Memory B cell (primary cell): ENCODE measurements at regions not wholly inside any gene's neighbourhood (a gene's known extent, or its start where the extent isn't known, plus 50 kb on each side); places are given as distances from the start of the nearest gene placed in this dataset.
"Not testable (repeated sequence)": the region's sequence is repeated elsewhere in the genome, so short reads cannot be mapped to it uniquely, and the experiment has no call there.

Source experiments
- ATAC-seq: fragments of 150-1000 bp; cut with Tn5 transposase; 2 replicates; pipeline ENCODE4 v1.10.0; 2021; ENCODE audit warnings: low read depth, mild to moderate bottlenecking, moderate library complexity
- DNase-seq, 2 donors: peaks; one replicate each; pipeline ENCODE4 v3.0.0; 2022; ENCODE audit warnings: low spot score in 2 of 2
- H3K27ac Mint-ChIP-seq: one replicate; pipeline ENCODE4 v1.8.0; 2022; ENCODE audit warnings: mild to moderate bottlenecking, moderate library complexity, mixed read lengths
- H3K27me3 Mint-ChIP-seq: one replicate; pipeline ENCODE4 v1.8.0; 2022; ENCODE audit warnings: mixed read lengths
- H3K36me3 Mint-ChIP-seq: one replicate; pipeline ENCODE4 v1.8.0; 2022; ENCODE audit warnings: mild to moderate bottlenecking, mixed read lengths
- H3K4me1 Mint-ChIP-seq: one replicate; pipeline ENCODE4 v1.8.0; 2022; ENCODE audit warnings: mixed read lengths
- H3K4me3 Mint-ChIP-seq: one replicate; pipeline ENCODE4 v1.8.0; 2022; ENCODE audit warnings: mild to moderate bottlenecking, moderate library complexity, mixed read lengths
- H3K9me3 Mint-ChIP-seq: one replicate; pipeline ENCODE4 v1.8.0; 2022; ENCODE audit warnings: mixed read lengths

DNA sequence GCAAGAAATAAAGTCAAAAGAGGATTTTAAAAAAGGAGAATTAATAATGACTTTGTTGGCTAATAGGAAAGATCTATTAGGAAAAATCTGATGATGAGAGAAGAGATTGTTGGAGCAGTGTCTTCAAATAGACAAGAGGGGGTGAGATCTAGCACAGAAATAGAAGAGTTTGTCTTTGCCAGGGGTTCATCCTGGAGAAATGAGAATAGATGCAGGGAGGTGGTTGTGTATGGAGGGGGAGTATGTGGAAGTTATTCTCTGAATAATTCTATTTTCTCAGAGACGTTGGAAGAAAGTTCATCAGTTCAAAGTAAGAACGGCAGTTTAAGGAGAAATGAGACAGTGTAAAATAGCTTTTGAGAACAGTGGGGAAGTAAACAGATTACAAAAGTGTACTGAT, 161.3 kb downstream of the TM2D1 start:
- Mint-ChIP-seq H3K4me3 (no peak overlapping the region), H3K4me1 (no peaks in the 10 kb centered on the region), H3K36me3 (no peaks in the 10 kb centered on the region), H3K9me3 (peaks cover 6% of the 10 kb centered on the region), H3K27me3 (peaks cover 3% of the 10 kb centered on the region), H3K27ac (no peak overlapping the region)
- ATAC-seq (no peak), DNase-seq (no peak)

DNA sequence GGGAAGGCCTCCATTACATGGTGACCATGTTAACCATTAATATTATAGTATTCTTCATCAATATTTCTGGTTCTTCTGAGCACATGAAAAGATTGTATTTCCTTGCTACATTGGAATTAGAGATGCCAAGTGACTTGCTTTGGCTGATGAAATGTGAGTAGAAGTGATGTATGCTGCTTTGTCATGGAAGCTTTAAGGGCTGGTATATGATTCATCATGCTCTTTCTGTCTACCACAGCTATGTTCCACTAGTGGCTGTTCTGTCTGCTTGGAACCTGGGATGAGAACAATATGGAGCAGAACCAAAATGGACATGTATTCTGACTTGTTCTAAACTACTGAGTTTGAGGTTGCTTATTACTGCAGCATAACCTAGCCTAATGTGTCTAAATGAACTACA, 163.3 kb downstream of the TM2D1 start:
- H3K27ac Mint-ChIP-seq, result no peak overlapping the region
- H3K9me3 Mint-ChIP-seq, result peaks cover 6% of the 10 kb centered on the region
- DNase-seq (no peak), ATAC-seq (no peak)
- no peak overlapping the region for H3K4me3 Mint-ChIP-seq
- H3K27me3 Mint-ChIP-seq, result peaks cover 3% of the 10 kb centered on the region
- no peaks in the 10 kb centered on the region for H3K36me3 Mint-ChIP-seq
- H3K4me1 Mint-ChIP-seq, result no peaks in the 10 kb centered on the region

DNA sequence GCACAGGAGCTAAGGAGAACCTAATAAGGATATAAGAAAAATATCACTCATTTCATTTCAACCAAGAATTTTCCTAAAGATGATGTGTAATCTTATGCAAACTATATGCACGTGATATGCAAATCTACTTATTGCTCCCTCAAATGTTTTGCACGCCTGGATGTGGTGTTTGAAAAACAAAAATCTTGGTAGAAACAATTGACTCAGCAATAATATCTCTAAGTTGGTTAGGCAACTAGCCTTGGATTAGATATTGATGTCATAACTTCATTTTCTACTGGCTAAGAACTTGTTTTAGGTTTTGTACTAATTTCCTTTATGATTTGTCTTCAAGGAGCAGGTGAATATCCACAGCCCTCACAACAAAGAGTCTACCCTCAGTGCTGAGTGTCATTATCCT, 164.6 kb downstream of the TM2D1 start:
- Mint-ChIP-seq H3K4me1 (no peaks in the 10 kb centered on the region), H3K4me3 (no peak overlapping the region), H3K27me3 (peaks cover 8% of the 10 kb centered on the region), H3K9me3 (peaks cover 8% of the 10 kb centered on the region), H3K27ac (no peak overlapping the region), H3K36me3 (peaks cover 5% of the 10 kb centered on the region)
- DNase-seq, result no peak
- no peak for ATAC-seq

DNA sequence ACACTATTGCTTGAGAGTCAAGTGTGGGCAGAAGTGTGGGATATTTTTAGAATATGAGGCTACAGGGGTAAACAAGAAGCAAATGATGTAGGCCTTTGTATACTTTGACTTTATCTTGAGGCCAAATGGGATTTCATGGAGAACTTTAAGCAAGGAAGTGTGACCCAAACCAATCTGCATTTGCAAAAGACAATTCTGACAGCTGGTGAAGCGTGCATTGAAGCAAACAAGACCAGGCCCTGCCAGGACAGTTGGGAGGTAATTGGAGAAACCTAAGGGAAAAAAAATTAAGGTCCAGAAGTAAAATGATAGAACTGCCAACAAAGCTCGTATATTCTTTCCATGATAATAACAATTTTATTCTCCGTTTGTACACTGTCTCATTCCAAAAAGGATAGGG, 168.3 kb downstream of the TM2D1 start:
- no peak overlapping the region for H3K4me3 Mint-ChIP-seq
- no peaks in the 10 kb centered on the region for H3K4me1 Mint-ChIP-seq
- ATAC-seq (no peak), DNase-seq (no peak)
- H3K27ac Mint-ChIP-seq, result no peak overlapping the region
- peaks cover 4% of the 10 kb centered on the region for H3K9me3 Mint-ChIP-seq
- H3K27me3 Mint-ChIP-seq, result peaks cover 15% of the 10 kb centered on the region
- peaks cover 6% of the 10 kb centered on the region for H3K36me3 Mint-ChIP-seq

DNA sequence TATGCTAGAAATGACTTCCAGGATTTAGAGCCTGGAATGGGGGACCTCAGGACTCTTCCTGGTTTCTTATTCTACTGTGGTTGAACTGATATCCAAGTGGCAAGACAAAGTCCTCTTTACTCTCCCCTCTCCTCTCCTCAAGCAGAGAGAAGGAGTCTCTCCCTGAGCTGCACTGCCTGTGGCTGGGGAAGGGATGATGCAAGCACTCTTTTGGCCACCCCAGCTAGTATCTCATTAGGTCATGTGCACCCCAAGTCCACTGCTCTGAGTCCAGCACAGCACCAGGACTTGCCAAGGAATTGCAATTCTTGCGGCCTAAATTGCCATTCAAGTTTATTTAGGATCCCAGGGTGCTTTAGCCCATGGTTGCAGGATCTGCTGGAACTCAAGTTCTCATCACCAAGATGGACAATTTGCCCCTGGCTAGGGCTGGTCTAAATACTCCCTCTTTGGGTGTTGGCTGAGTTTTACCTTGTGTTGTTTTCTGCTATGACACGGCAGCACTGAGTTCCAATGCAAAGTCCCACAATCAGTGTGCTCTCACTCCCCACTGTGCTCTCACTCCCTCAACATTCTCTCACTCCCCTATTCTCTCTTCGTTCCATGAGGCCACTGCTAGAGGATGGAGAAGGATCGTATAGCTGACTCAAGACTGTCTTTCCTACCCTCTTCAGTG, 172.2 kb downstream of the TM2D1 start:
- Mint-ChIP-seq H3K27me3 (peaks cover 19% of the 10 kb centered on the region), H3K9me3 (peaks cover 4% of the 10 kb centered on the region), H3K4me1 (no peaks in the 10 kb centered on the region), H3K36me3 (peaks cover 6% of the 10 kb centered on the region), H3K4me3 (no peak overlapping the region), H3K27ac (no peak overlapping the region)
- ATAC-seq (no peak), DNase-seq (no peak)

DNA sequence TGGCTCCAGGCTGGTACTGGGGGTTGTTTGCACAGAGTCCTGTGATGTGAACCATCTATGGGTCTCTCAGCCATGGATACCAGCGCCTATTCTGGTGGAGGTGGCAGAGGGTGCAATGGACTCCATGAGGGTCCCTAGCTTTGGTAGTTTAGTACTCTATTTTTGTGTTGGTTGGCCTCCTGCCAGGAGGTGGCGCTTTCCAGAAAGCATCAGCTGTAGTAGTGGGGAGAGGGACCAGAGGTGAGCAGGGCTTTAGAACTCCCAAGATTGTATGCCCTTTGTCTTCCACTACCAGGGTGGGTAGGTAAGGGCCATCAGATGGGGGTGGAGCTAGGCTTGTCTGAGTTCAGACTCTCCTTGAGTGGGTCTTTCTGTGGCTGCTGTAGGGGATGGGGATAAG, 177.6 kb downstream of the TM2D1 start:
- H3K27ac Mint-ChIP-seq, H3K9me3 Mint-ChIP-seq, H3K36me3 Mint-ChIP-seq, H3K27me3 Mint-ChIP-seq, ATAC-seq, H3K4me3 Mint-ChIP-seq, DNase-seq, H3K4me1 Mint-ChIP-seq: not testable (repeated sequence)

DNA sequence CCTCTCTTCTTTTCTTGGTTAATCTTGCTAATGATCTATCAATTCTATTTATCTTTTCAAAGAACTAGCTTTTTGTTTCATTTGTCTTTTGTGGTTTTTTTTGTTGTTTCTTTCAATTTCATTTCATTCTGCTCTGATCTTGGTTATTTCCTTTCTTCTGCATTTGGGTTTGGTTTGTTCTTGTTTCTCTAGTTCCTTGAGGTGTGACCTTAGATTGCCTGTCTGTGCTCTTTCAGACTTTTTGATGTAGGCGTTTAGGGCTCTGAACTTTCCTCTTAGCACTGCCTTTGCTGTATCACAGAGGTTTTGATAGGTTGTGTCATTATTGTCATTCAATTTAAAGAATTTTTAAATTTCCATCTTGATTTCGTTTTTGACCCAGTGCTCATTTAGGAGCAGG, 180.1 kb downstream of the TM2D1 start:
- H3K36me3 Mint-ChIP-seq, ATAC-seq: not testable (repeated sequence)

DNA sequence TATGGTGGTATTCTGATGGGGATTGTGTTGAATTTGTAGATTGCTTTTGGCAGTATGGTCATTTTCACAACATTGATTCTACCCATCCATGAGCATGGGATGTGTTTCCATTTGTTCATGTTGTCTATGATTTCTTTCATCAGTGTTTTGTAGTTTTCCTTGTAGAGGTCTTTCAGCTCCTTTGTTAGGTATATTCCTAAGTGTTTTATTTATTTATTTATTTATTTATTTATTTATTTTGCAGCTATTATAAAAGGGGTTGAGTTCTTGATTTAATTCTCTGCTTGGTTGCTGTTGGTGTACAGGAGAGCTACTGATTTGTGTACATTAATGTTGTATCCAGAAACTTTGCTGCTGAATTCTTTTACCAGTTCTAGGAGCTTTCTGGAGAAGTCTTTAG, 181.4 kb downstream of the TM2D1 start:
- not testable (repeated sequence) for H3K9me3 Mint-ChIP-seq, ATAC-seq, H3K4me3 Mint-ChIP-seq, H3K27me3 Mint-ChIP-seq, H3K36me3 Mint-ChIP-seq, DNase-seq, H3K27ac Mint-ChIP-seq, H3K4me1 Mint-ChIP-seq

More for the DNA sequence above, 180.1 kb downstream of the TM2D1 start:
- not testable (repeated sequence) for H3K27me3 Mint-ChIP-seq, DNase-seq, H3K4me1 Mint-ChIP-seq, H3K27ac Mint-ChIP-seq, H3K4me3 Mint-ChIP-seq, H3K9me3 Mint-ChIP-seq

DNA sequence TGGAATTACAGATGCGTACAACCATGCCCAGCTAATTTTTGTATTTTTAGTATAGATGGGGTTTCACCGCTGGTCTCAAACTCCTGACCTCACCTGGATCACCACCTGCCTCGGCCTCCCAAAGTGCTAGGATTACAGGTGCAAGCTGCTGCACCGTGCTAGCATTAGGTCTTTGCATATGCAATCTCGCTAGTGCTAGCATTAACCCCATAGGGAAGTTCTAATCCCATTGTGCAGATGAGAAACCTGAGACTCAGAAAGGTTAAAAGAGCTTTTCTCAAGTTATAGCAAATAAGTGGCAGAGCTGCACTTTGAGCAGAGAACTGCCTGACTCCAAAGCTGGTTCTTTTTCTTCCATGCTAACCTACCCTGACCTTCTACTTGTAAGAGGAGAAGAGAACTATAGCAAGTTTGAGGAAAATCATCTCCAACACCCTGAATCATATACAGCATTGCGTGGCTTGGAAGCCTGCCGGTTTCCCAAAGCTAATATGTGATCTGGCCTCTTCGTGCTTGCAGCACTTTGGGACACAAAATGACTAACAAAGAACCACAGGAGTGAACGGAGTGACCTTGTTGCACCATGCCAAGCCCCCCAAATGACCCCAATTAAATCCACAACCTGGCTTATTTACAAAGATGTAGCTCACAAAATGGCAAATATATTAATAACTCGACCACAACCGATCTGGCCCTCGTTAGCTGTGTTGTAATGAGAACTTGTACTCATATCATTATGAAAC, 185.1 kb downstream of the TM2D1 start:
- H3K36me3 Mint-ChIP-seq, result no peaks in the 10 kb centered on the region
- H3K9me3 Mint-ChIP-seq, result peaks cover 4% of the 10 kb centered on the region
- no peak overlapping the region for H3K4me3 Mint-ChIP-seq
- ATAC-seq (no peak), DNase-seq (no peak)
- H3K4me1 Mint-ChIP-seq, result no peaks in the 10 kb centered on the region
- no peak overlapping the region for H3K27ac Mint-ChIP-seq
- peaks cover 1% of the 10 kb centered on the region for H3K27me3 Mint-ChIP-seq

DNA sequence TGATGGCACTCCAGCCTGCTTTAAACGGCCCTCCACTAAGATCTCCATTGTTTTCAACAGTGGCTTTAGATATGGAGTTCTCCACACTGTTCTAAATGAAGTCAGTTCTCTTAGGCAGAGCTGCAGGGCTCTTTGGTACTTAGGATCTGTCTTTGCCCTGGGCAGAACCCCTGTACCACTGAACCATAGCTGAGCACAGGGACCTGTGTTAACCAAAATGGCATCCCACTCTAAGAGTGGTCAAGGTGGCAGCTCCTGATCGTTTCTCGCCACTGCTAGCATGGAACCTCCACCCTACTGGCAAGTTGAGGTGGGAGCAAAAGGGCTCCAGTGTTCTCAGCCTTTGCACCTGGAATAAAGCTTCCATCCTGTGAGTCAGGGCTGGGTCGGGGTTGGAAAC, 186.7 kb downstream of the TM2D1 start:
- no peak for DNase-seq
- Mint-ChIP-seq H3K27ac (no peak overlapping the region), H3K4me1 (no peaks in the 10 kb centered on the region)

DNA sequence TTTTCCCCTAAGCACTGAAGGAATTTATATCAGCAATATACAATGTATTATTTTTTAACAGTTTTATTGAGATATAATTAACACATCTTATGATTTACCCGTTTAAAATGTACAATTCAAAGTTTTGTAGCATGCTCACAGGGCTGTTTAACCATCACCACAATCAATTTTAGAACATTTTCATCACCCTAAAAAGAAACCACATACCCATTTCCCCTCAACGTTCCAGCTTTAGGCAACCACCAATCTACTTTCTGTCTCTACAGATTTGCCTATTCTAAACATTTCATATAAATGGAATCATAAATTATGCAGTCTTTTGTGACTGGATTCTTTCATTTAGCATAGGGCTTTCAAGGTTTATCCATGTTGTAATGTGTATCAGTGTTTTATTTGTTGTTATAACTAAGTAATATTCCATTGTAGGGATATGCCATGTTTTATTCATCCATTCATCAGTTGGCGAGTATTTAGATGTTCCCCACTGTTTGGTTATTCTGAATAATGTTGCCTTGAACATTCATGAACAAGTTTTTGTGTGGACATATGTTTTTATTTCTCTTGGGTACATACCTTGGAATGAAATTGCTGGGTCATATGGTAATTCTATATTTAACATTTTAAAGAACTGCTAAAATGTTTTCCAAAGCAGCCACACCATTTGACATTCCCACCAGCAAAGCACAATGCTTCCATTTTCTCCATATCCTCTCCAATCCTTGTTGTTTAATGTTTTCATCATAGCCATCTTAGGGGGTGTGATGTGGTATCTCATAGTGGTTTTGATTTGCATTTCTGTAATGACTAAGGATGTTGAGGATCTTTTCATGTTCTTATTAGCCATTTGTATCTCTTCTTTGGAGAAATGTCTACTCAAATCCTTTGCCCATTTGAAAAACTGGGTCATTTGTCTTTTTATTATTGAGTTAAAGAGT, 188.5 kb downstream of the TM2D1 start:
- no peak overlapping the region for H3K27ac Mint-ChIP-seq
- H3K4me1 Mint-ChIP-seq, result no peaks in the 10 kb centered on the region
- H3K27me3 Mint-ChIP-seq, result peaks cover 1% of the 10 kb centered on the region
- H3K36me3 Mint-ChIP-seq, result no peaks in the 10 kb centered on the region
- no peaks in the 10 kb centered on the region for H3K9me3 Mint-ChIP-seq
- no peak overlapping the region for H3K4me3 Mint-ChIP-seq
- ATAC-seq (no peak), DNase-seq (no peak)

More for the DNA sequence above, 186.7 kb downstream of the TM2D1 start:
- peaks cover 3% of the 10 kb centered on the region for H3K9me3 Mint-ChIP-seq
- peaks cover 1% of the 10 kb centered on the region for H3K27me3 Mint-ChIP-seq
- ATAC-seq, result no peak
- no peaks in the 10 kb centered on the region for H3K36me3 Mint-ChIP-seq
- no peak overlapping the region for H3K4me3 Mint-ChIP-seq

DNA sequence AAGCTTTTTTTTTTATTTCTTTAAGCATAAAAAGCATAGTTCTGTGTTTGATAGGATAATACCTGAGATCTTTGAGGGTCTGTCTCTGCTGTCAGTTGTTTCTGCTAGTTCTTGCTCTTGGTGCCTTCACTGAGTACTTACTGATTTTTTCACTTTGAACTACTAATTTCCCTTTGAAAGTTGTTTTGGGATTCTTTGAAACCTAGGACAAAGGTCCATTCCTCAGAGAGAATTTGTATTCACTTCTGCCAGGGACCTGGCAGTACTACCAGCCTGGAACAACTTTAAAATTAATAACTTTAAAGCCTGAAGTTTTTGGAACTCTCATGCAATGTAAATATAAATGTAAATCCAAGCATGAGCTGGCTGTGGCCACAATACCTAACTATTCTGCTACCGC, 190.1 kb downstream of the TM2D1 start:
- no peak overlapping the region for H3K27ac Mint-ChIP-seq
- H3K4me3 Mint-ChIP-seq, result no peak overlapping the region
- no peaks in the 10 kb centered on the region for H3K27me3 Mint-ChIP-seq
- no peaks in the 10 kb centered on the region for H3K9me3 Mint-ChIP-seq
- H3K36me3 Mint-ChIP-seq, result no peaks in the 10 kb centered on the region
- ATAC-seq, result no peak
- no peak for DNase-seq
- H3K4me1 Mint-ChIP-seq, result no peaks in the 10 kb centered on the region

DNA sequence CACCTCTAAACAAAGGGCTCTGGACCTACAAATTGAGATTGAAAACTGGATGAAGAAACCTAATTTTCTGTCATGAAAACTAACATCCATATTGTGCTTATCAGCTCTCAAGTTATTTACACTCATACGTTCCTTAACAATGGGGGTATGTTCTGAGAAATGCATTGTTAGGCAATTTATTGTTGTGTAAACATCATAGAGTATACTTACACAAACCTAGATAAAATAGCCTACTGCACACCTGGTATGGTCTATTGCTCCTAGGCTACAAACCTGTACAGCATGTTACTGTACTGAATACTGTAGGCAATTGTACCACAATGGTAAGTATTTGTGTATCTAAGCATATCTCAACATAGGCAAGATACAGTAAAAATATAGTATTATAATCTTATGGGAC, 191.4 kb downstream of the TM2D1 start:
- H3K4me1 Mint-ChIP-seq, result no peaks in the 10 kb centered on the region
- DNase-seq (no peak), ATAC-seq (no peak)
- H3K27me3 Mint-ChIP-seq, result no peaks in the 10 kb centered on the region
- no peak overlapping the region for H3K27ac Mint-ChIP-seq
- no peaks in the 10 kb centered on the region for H3K9me3 Mint-ChIP-seq
- H3K36me3 Mint-ChIP-seq, result no peaks in the 10 kb centered on the region
- no peak overlapping the region for H3K4me3 Mint-ChIP-seq

DNA sequence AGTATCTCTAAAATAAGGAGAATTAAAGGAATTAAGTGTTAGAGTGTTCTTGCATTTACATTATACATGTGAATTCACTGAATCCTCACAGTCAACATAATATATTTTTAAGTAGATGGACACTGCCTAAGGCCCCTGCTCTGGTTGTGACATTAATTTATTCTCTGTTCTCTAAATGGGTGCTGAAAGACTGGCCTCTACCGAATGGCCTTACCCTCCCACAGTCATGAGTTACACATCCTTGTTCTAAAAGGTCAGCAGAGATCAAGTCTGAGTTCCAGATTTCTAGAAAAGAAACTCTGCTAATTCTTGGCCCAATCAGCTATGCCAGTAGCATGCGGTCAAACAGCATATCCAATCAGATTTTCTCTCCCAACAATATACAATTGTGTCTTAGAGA, 193.2 kb downstream of the TM2D1 start:
- no peak overlapping the region for H3K27ac Mint-ChIP-seq
- no peaks in the 10 kb centered on the region for H3K36me3 Mint-ChIP-seq
- ATAC-seq (no peak), DNase-seq (no peak)
- H3K4me1 Mint-ChIP-seq, result no peaks in the 10 kb centered on the region
- no peaks in the 10 kb centered on the region for H3K9me3 Mint-ChIP-seq
- peaks cover 2% of the 10 kb centered on the region for H3K27me3 Mint-ChIP-seq
- no peak overlapping the region for H3K4me3 Mint-ChIP-seq
